IMR-90 (cell line): ENCODE measurements at regions not wholly inside any gene's neighbourhood (a gene's known extent, or its start where the extent isn't known, plus 50 kb on each side); places are given as distances from the start of the nearest gene placed in this dataset.

ENCODE experiments used
- BHLHE40 ChIP-seq: fragments of 150-350 bp; IDR thresholded peaks from 2 replicates; pipeline ENCODE4 v1.6.1; 2016; ENCODE audit warnings: mild to moderate bottlenecking, low read depth, low read length
- CEBPB ChIP-seq: IDR thresholded peaks from 2 replicates; pipeline ENCODE4 v1.6.1; 2012; ENCODE audit warnings: low read depth, low read length, improper control_type of control experiment
- MAFK ChIP-seq: IDR thresholded peaks from 2 replicates; pipeline ENCODE4 v1.6.1; 2012; ENCODE audit warnings: low read depth, low read length, improper control_type of control experiment
- MAZ ChIP-seq: IDR thresholded peaks from 2 replicates; pipeline ENCODE4 v1.6.1; 2012; ENCODE audit warnings: low read depth, mild to moderate bottlenecking, low read length, improper control_type of control experiment, moderate library complexity, borderline replicate concordance
- MXI1 ChIP-seq: IDR thresholded peaks from 2 replicates; pipeline ENCODE4 v1.6.1; 2012; ENCODE audit warnings: low read depth, mild to moderate bottlenecking, low read length, moderate library complexity, borderline replicate concordance
- POLR2A ChIP-seq: IDR thresholded peaks from 2 replicates; pipeline ENCODE4 v1.6.1; 2012; ENCODE audit warnings: mild to moderate bottlenecking, low read depth, low read length
- RAD21 ChIP-seq: IDR thresholded peaks from 2 replicates; pipeline ENCODE4 v1.6.1; 2012; ENCODE audit warnings: low read length, improper control_type of control experiment
- RCOR1 ChIP-seq: IDR thresholded peaks from 2 replicates; pipeline ENCODE4 v1.6.1; 2012; ENCODE audit warnings: mild to moderate bottlenecking, low read length, improper control_type of control experiment; ENCODE audit not compliant: insufficient replicate concordance
- SMC3 ChIP-seq: fragments of 150-350 bp; IDR thresholded peaks from 2 replicates; pipeline ENCODE4 v1.6.1; 2016; ENCODE audit warnings: low read depth, mild to moderate bottlenecking, antibody characterized with exemption, low read length, moderate library complexity
- TF ChIP-seq, protein P1 (sequence below): conservative IDR thresholded peaks from 2 replicates; pipeline ENCODE4 v1.5.1; 2012; ENCODE audit warnings: mild to moderate bottlenecking, low read depth, low read length, improper control_type of control experiment

DNA sequence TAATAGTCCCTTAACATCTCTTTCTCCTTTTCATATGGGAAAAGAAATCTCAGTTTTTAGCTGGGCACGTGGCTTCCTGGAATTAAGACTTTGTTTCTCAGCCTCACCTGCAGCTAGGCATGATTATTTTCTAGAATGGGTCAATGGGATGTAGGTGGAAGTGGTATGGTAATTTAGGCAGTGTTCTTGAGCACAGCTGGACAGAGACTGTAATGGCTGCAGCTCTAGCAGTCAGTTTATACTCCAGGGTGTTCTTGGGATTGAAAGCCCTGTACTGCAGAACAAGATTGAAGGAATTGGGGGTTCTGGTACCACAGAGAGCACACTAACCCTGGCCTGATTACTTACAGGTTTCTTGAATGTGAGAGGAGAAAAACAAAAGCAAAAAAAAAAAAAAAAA is 455.9 kb upstream of the ZNF608 start:
- TF ChIP-seq MXI1 (no peak), POLR2A (no peak), RAD21 (no peak), RCOR1 (no peak), MAZ (no peak), CEBPB (no peak), SMC3 (no peak), BHLHE40 (no peak), MAFK (no peak)
- TF ChIP-seq, protein P1, sequence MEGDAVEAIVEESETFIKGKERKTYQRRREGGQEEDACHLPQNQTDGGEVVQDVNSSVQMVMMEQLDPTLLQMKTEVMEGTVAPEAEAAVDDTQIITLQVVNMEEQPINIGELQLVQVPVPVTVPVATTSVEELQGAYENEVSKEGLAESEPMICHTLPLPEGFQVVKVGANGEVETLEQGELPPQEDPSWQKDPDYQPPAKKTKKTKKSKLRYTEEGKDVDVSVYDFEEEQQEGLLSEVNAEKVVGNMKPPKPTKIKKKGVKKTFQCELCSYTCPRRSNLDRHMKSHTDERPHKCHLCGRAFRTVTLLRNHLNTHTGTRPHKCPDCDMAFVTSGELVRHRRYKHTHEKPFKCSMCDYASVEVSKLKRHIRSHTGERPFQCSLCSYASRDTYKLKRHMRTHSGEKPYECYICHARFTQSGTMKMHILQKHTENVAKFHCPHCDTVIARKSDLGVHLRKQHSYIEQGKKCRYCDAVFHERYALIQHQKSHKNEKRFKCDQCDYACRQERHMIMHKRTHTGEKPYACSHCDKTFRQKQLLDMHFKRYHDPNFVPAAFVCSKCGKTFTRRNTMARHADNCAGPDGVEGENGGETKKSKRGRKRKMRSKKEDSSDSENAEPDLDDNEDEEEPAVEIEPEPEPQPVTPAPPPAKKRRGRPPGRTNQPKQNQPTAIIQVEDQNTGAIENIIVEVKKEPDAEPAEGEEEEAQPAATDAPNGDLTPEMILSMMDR: no peak
